ENCODE measurements at regions not wholly inside any gene's neighbourhood (a gene's known extent, or its start where the extent isn't known, plus 50 kb on each side); places are given as distances from the start of the nearest gene placed in this dataset.

GRCh38 chr5:155211764-155212163 is 198.2 kb downstream of the KIF4B start:
- no peak for DNase-seq

- DNase-seq = no peak
These were observed 208.8 kb downstream of the KIF4B start for GRCh38 chr5:155222393-155222792.

- no peak for DNase-seq
These were observed 215.6 kb downstream of the KIF4B start for GRCh38 chr5:155229135-155229534.

GRCh38 chr5:155239803-155240202 is 226.2 kb downstream of the KIF4B start:
- no peak for DNase-seq

GRCh38 chr5:155250596-155250995 is 237.0 kb downstream of the KIF4B start:
- no peak for DNase-seq

- no peak for DNase-seq
These were observed 238.5 kb downstream of the KIF4B start for GRCh38 chr5:155252025-155252424.

GRCh38 chr5:155252717-155253116 is 239.2 kb downstream of the KIF4B start:
- no peak for DNase-seq

- no peak for DNase-seq
These were observed 240.8 kb downstream of the KIF4B start for GRCh38 chr5:155254399-155254798.

GRCh38 chr5:155258161-155258560 is 244.6 kb downstream of the KIF4B start:
- DNase-seq = no peak

- DNase-seq = no peak
These were observed 246.1 kb downstream of the KIF4B start for GRCh38 chr5:155259648-155260047.

GRCh38 chr5:155260798-155261197 is 247.2 kb downstream of the KIF4B start:
- no peak for DNase-seq

- DNase-seq = no peak
These were observed 249.8 kb downstream of the KIF4B start for GRCh38 chr5:155263381-155263780.

- no peak for DNase-seq
These were observed 251.3 kb downstream of the KIF4B start for GRCh38 chr5:155264809-155265208.

GRCh38 chr5:155268770-155269425 is 255.3 kb downstream of the KIF4B start:
- DNase-seq = no peak

GRCh38 chr5:155270725-155271124 is 257.2 kb downstream of the KIF4B start:
- DNase-seq = no peak

GRCh38 chr5:155274484-155274883 is 260.9 kb downstream of the KIF4B start:
- DNase-seq = no peak

GRCh38 chr5:155275222-155275621 is 261.7 kb downstream of the KIF4B start:
- DNase-seq = no peak

- no peak for DNase-seq
These were observed 262.7 kb downstream of the KIF4B start for GRCh38 chr5:155276231-155276630.

GRCh38 chr5:155278532-155278931 is 265.0 kb downstream of the KIF4B start:
- no peak for DNase-seq

GRCh38 chr5:155282503-155283107 is 269.1 kb downstream of the KIF4B start:
- no peak for DNase-seq

GRCh38 chr5:155285706-155286105 is 272.2 kb downstream of the KIF4B start:
- no peak for DNase-seq

GRCh38 chr5:155290937-155291336 is 277.4 kb downstream of the KIF4B start:
- DNase-seq = no peak

GRCh38 chr5:155293605-155294178 is 280.1 kb downstream of the KIF4B start:
- DNase-seq = no peak

- no peak for DNase-seq
These were observed 281.6 kb downstream of the KIF4B start for GRCh38 chr5:155295111-155295510.

Measured in CD4-positive, alpha-beta T cell treated with Interleukin-1 beta for 1 hour (primary cell).